HG02759 (cell line): ENCODE measurements at regions not wholly inside any gene's neighbourhood (a gene's known extent, or its start where the extent isn't known, plus 50 kb on each side); places are given as distances from the start of the nearest gene placed in this dataset.

ENCODE experiments used
- ATAC-seq: cut with Tn5 transposase; IDR thresholded peaks from one replicate; pipeline ENCODE4 v1.9.1; 2021; ENCODE audit warnings: mild to moderate bottlenecking, moderate library complexity; ENCODE audit not compliant: unreplicated experiment

GRCh38 chr1:238596703-238597102 lies 706.0 kb upstream of the ZP4 start:
- no peak for ATAC-seq

DNA sequence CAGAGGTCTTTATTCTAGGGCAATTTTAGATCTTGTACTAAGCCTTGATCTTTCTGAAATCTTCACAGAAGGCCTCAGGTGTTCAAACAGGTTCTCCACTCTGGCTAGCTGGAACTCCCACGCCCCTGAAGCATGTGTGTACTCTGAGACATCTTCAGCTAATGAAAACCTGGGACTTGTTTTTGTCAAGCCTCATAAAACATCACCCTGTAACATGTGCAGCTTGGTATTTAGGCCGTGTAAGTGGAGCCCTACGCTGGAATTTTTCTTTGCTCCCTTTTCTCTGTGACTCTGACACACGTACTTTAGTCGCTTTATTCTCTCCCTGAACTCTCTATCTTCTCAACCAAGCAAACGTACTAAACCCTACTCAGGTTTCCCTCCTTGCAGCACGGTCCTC lies 701.9 kb upstream of the ZP4 start:
- ATAC-seq: no peak

GRCh38 chr1:238589843-238590435 lies 699.2 kb upstream of the ZP4 start:
- no peak for ATAC-seq

DNA sequence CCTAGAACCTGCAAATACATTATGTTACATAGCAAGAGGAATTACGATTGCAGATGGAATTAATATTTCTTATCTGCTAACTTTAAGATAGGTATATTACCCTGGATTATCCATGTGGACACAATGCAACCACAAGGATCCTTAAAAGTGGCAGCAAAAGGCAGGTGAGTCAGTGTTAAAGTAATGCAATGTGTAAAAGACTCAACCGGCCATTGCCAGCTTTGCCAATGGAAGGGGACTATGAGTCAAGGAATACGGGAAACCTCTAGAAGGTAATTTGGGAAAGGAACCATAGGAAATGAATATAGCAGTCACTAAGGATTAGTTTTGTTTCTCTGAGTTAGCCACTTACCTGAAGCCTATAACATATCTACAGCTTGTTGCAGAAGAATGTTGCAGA lies 692.1 kb upstream of the ZP4 start:
- ATAC-seq: no peak

- no peak for ATAC-seq
Observed at GRCh38 chr1:238581332-238581731, 690.6 kb upstream of the ZP4 start.

DNA sequence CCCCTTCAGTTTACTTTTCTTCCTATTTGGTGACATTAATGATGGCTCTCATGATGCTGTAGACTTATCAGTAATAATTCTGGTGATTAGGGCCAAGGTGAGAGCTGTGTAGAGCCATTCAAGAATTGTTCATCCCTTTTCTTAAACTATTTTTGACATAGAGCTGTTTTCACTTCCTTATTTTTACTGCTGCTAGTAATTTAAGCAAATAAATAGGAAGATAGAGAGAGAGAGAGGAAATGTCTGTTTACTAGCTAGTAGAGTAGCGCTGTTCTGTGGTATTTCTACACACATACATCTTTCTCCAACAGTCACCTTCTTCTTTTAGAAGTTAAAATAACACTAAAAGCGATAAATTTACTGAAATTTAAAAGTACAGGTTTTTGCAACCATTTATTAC lies 678.0 kb upstream of the ZP4 start:
- no peak for ATAC-seq

DNA sequence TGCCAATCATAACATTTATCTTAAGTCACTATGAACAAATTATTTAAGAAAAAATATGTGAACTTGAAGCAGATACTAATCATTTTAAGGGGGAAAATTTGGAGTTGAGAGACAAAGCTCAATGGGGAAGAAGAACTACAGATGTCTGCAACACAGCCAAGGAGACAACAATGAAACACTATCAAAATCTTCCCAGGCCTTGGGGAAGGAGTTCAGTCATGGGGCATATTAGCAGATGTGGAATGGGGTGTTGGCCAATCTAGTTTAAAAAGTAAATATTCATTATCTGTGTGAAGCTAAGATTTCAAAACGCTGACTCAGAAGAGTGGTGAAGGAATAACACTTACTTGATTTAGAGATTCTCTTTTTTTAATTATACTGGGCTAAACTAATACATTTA lies 671.6 kb upstream of the ZP4 start:
- no peak for ATAC-seq

DNA sequence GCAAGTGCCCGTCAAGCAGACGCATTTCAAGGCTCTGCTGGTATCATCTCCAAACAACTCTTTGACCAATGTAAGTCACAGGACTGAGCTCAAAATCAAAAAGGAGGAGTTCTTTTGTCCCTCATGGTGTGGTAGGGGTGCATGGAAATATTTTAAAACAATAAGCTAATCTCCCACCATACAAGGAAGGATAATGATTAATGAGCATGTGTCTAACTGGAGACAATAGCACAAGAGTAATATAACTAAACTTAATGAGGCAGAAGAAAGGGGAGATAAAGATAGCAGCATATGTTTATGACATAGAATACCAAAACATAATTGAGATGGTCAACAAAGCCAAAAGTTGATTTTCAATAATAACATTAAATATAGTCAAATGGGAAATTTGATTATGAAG lies 668.0 kb upstream of the ZP4 start:
- no peak for ATAC-seq

DNA sequence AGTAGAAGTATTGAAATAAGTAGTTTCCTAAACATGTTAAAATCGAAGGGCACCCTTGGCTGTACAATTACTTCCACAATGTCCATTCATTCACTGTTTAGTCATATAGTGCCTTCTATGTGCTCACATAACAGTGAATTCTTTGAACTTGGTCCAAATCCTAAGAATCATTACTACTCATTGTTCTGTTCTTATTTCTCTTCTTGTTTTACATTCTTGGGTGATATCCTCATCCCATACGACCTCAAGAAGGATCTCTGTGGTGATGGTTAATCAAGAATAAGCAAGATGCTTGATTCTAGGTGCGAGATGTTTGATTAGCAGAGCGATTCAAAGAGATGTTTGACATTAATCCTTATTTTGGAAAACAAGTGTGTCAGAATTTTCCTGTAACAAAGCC lies 667.4 kb upstream of the ZP4 start:
- no peak for ATAC-seq

GRCh38 chr1:238552271-238552670 lies 661.5 kb upstream of the ZP4 start:
- ATAC-seq: no peak

DNA sequence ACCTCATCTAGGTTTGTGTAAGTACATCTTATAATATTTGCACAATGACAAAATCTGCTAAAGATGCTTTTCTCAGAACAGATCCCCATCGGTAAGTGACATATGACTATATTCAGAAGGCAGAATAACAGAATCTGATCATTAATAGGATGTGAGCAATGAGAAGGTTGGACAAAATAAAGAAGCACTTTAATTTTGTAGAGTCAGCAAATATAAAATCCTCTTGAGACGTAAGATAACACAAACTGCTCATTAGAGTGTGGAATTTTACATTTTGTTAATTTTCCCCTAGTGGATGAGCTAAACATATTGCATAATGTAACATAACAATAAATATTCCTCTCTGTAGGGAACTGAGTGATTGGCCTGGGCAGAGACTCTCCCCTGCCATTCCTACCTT lies 658.4 kb upstream of the ZP4 start:
- ATAC-seq: no peak

GRCh38 chr1:238546118-238546517 lies 655.4 kb upstream of the ZP4 start:
- ATAC-seq: no peak

DNA sequence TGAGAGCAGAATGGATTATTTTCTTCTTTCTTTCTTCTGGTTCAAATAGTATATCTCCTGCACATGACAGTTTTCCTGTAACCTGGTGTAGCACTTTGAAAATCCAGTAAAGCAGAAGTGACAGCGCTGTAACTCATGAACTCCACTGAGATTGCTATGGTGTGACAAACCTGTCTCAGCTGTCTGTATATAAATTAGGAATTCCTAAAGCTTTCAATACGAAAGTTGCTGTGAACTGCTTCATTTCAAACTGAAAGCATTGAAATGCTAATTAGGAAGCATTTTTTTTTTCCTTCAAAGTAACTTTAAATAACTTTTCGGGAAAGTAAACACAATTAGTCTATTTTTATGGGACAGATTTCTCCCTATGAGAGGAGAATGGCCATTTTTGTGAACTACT lies 646.9 kb upstream of the ZP4 start:
- ATAC-seq: no peak

DNA sequence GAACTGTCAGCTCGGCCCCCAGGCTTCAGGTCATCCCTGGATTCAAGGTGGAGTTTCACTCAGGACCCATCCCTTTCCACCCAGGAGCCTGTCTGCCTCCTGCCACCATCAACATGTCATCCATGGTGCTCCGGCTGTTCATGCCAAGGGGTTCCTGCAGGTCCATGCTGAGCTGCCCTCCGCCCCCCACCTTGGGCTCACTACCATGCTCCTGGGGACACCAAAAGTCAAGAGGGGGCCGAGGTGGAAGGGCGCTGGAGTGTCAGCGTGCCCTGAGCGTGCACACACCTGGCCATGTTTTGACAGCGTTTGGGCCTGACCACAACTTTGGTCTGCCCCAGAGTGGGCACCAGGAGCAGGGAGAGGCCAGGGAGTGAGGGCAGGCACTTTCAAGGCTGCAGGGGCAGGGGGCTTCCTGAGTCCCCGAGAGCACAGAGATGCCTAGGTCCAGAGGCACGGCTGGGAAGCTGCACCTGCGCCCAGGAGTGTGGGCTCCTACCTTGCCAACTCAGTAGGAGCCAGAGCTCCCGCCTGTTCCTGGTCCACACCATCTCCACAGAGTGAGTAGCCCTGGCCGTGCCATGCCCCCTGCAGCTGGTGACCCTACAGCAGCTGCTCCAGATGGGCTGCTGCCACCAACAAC lies 639.6 kb upstream of the ZP4 start:
- ATAC-seq: no peak

DNA sequence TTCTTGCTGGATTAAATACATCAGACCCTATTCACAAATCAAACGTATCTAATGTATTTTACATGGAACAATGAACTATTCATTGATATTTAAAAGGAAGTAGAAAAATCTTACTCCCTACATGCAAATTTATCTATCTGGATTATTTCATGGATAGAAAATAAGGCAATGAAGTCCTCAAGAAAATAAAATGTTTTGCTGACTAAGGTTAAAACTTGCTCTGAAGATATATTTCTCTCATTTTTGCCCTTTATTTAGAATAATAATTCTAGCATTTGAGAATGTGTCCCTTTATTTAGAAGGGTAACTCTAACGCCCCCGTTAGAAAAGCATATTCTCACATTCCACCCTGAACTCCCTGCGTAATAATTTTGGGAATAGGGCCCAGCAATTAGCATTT lies 627.0 kb upstream of the ZP4 start:
- ATAC-seq: no peak

DNA sequence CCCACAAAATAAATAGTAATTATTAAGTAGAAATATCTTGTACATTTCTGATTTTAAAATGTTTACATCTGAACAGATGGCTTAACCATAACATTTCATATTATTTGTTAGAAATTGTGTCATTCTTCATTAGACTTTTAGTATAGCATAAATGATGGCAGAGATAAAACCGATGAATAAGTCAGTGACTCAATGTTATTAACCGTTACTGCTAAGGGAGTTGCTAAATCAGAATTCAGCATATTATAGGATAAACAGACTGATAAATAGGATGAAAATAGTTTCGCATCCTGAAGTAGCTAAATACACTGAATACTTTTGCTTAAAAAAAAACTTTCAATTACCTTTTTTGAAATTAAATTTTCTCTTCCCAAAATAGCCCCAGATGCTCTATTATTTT lies 610.6 kb upstream of the ZP4 start:
- ATAC-seq: no peak

DNA sequence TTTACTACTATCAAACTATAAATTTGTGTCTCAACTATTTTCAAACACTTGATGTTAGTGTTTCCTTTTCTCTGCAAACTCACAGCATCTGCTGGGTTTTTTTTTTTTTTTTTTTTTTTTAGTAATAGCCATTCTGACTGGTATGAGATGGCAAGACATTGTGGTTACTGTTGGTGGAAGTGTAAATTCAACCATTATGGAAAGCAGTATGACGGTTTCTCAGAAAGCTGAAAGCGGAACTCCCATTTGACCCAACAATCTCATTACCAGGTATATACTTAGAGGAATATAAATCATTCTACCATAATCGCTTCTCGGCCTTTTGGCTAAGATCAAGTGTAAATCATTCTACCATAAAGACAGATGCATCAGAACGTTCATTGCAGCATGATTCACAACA lies 608.3 kb upstream of the ZP4 start:
- no peak for ATAC-seq

GRCh38 chr1:238492271-238492670 lies 601.5 kb upstream of the ZP4 start:
- ATAC-seq: no peak

DNA sequence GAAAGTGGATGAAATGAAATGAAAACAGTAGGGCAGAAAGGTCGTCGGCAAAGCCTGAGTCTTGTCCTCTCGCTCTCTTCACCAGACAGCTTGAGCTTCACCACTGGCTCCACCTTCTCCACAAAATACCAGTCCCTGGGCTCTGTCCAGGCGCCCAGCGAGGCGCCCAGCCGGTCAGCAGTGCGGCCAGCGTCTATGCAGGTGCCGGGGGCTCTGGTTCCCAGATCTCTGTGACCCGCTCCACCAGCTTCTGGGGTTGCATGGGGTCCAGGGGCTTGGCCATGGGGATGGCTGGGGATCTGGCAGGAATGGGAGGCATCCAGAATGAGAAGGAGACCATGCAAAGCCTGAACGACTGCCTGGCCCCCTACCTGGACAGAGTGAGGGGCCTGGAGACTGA lies 600.5 kb upstream of the ZP4 start:
- no peak for ATAC-seq

DNA sequence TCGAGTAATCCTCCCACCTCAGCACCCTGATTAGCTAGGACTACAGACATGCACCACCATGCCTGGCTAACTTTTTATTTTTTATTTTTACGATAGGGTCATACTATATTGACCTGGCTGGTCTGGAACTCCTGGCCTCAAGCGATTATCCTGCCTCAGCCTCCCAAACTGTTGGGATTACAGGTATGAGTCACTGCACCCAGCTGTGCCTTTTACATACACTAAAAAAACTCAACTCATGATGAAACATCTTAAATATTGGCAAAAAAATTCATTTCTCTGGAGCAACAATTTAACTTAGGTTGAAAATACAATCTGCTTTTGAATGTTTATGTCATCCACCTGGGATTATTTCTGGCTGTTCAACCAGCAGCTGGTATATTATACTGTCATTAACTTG lies 598.3 kb upstream of the ZP4 start:
- no peak for ATAC-seq

- no peak for ATAC-seq
Observed at GRCh38 chr1:238488401-238488800, 597.7 kb upstream of the ZP4 start.

- no peak for ATAC-seq
Observed at GRCh38 chr1:238487931-238488330, 597.2 kb upstream of the ZP4 start.

- no peak for ATAC-seq
Observed at GRCh38 chr1:238485912-238486209, 595.1 kb upstream of the ZP4 start.
